ENCODE measurements at regions not wholly inside any gene's neighbourhood (a gene's known extent, or its start where the extent isn't known, plus 50 kb on each side); places are given as distances from the start of the nearest gene placed in this dataset.

GRCh38 chr1:22196041-22196440, 53.1 kb upstream of the WNT4 start:
- Histone ChIP-seq H3K27me3 (no peaks in the 10 kb centered on the region), H3K27ac (no peak overlapping the region), H3K4me1 (no peaks in the 10 kb centered on the region), H3K9me3 (no peaks in the 10 kb centered on the region), H3K4me3 (no peak overlapping the region), H3K36me3 (no peaks in the 10 kb centered on the region)
- DNase-seq: no peak
- TF ChIP-seq, protein P1, sequence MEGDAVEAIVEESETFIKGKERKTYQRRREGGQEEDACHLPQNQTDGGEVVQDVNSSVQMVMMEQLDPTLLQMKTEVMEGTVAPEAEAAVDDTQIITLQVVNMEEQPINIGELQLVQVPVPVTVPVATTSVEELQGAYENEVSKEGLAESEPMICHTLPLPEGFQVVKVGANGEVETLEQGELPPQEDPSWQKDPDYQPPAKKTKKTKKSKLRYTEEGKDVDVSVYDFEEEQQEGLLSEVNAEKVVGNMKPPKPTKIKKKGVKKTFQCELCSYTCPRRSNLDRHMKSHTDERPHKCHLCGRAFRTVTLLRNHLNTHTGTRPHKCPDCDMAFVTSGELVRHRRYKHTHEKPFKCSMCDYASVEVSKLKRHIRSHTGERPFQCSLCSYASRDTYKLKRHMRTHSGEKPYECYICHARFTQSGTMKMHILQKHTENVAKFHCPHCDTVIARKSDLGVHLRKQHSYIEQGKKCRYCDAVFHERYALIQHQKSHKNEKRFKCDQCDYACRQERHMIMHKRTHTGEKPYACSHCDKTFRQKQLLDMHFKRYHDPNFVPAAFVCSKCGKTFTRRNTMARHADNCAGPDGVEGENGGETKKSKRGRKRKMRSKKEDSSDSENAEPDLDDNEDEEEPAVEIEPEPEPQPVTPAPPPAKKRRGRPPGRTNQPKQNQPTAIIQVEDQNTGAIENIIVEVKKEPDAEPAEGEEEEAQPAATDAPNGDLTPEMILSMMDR (IDR thresholded peaks at IDR 0.05): no peak
- TF ChIP-seq POLR2A (IDR thresholded peaks at IDR 0.05): no peak
- intact Hi-C loops (cut with DNase I; ENCODE audit: low total_unique reads): no loop called here

- Histone ChIP-seq H3K9me3 (no peaks in the 10 kb centered on the region), H3K36me3 (no peaks in the 10 kb centered on the region), H3K4me1 (no peaks in the 10 kb centered on the region), H3K27me3 (no peaks in the 10 kb centered on the region), H3K27ac (no peak overlapping the region), H3K4me3 (no peak overlapping the region)
- intact Hi-C loops (cut with DNase I; ENCODE audit: low total_unique reads): no loop called here
- no peak for DNase-seq
- TF ChIP-seq, protein P1 (IDR thresholded peaks at IDR 0.05): no peak
- TF ChIP-seq POLR2A (IDR thresholded peaks at IDR 0.05): no peak
These were observed 53.7 kb upstream of the WNT4 start for GRCh38 chr1:22196641-22197040.

GRCh38 chr1:22197644-22198043, 54.7 kb upstream of the WNT4 start:
- no peaks in the 10 kb centered on the region for H3K4me1 ChIP-seq
- intact Hi-C loops (cut with DNase I; ENCODE audit: low total_unique reads): no loop called here
- no peaks in the 10 kb centered on the region for H3K9me3 ChIP-seq
- TF ChIP-seq, protein P1 (IDR thresholded peaks at IDR 0.05): no peak
- TF ChIP-seq POLR2A (IDR thresholded peaks at IDR 0.05): no peak
- H3K27ac ChIP-seq: no peak overlapping the region
- no peaks in the 10 kb centered on the region for H3K27me3 ChIP-seq
- no peaks in the 10 kb centered on the region for H3K36me3 ChIP-seq
- H3K4me3 ChIP-seq: no peak overlapping the region
- no peak for DNase-seq

DNA sequence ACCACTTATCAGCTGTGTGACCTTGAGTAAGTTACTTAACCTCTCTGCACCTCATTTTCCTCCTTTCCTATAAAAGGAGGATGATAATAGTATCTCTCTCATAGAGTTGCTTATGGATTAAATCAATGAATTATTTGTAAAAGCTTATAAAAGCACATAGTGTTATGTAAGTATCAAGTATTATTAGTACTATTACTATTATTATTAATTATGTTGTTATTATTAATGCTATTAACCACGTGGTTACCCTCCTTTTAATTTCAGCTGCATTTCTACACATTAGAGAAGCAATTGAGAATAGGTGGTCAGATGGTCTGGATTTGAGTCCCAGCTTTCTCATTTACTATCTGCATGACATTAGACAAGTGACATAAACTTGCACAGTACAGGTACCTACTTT, 58.1 kb upstream of the WNT4 start:
- Histone ChIP-seq H3K27me3 (no peaks in the 10 kb centered on the region), H3K4me3 (no peak overlapping the region), H3K27ac (no peak overlapping the region), H3K9me3 (no peaks in the 10 kb centered on the region), H3K36me3 (no peaks in the 10 kb centered on the region), H3K4me1 (no peaks in the 10 kb centered on the region)
- no peak for DNase-seq
- TF ChIP-seq, protein P1 (IDR thresholded peaks at IDR 0.05): no peak
- no peak for TF ChIP-seq POLR2A (IDR thresholded peaks at IDR 0.05)
- intact Hi-C loops (cut with DNase I; ENCODE audit: low total_unique reads): no loop called here

DNA sequence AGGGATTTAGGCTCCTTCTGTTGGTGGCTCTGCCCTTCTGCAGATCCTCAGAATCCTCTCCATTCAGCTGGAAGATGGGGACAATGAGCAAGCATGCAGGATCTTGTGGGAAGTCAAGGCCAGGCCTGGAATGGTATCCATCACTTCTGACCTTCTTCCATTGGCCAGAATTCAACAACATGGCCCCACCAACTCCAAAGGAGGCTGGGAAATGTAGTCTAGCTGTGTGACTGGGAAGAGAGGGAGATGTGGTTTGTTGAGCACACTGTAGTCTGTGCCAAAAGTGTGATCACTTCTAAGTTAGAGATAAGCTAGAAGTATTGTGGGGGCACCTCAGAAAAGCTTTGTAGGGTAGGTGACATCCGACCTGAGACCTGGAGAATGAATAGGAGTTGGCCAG, 60.4 kb upstream of the WNT4 start:
- H3K4me1 ChIP-seq: no peaks in the 10 kb centered on the region
- no peaks in the 10 kb centered on the region for H3K27me3 ChIP-seq
- no peak overlapping the region for H3K4me3 ChIP-seq
- H3K36me3 ChIP-seq: no peaks in the 10 kb centered on the region
- no peaks in the 10 kb centered on the region for H3K9me3 ChIP-seq
- no peak for TF ChIP-seq POLR2A (IDR thresholded peaks at IDR 0.05)
- TF ChIP-seq, protein P1 (IDR thresholded peaks at IDR 0.05): no peak
- no peak for DNase-seq
- intact Hi-C loops (cut with DNase I; ENCODE audit: low total_unique reads): no loop called here
- no peak overlapping the region for H3K27ac ChIP-seq

All from uterus (tissue), 3 donors.